ENCODE measurements at regions not wholly inside any gene's neighbourhood (a gene's known extent, or its start where the extent isn't known, plus 50 kb on each side); places are given as distances from the start of the nearest gene placed in this dataset.

GRCh38 chr12:68458866-68459265 lies 126.7 kb upstream of the MDM1 start:
- H3K27me3 Mint-ChIP-seq (ENCODE audit: insufficient read depth, unreplicated experiment) = no peaks in the 10 kb centered on the region
- ChIA-PET POLR2A (no interaction called here), CTCF (no interaction called here)
- no TSS peak for BruUV-seq (replicated peaks)
- no peak overlapping the region for H3K27ac Mint-ChIP-seq (ENCODE audit: low read depth, unreplicated experiment)
- intact Hi-C loops (cut with micrococcal nuclease) = no loop called here
- H3K9me3 Mint-ChIP-seq (ENCODE audit: unreplicated experiment) = no peaks in the 10 kb centered on the region
- H3K4me3 Mint-ChIP-seq (ENCODE audit: unreplicated experiment) = no peak overlapping the region
- no peaks in the 10 kb centered on the region for H3K4me1 Mint-ChIP-seq (ENCODE audit: insufficient read depth, unreplicated experiment)
- no peak for TF ChIP-seq CTCF (IDR thresholded peaks at IDR 0.05; ENCODE audit: unreplicated experiment)
- no peaks in the 10 kb centered on the region for H3K36me3 Mint-ChIP-seq (ENCODE audit: insufficient read depth, unreplicated experiment)
- DNase-seq (ENCODE audit: unreplicated experiment) = no peak

- intact Hi-C loops (cut with micrococcal nuclease) = no loop called here
- BruUV-seq (replicated peaks) = no TSS peak
- no peak for DNase-seq (ENCODE audit: unreplicated experiment)
- TF ChIP-seq CTCF (IDR thresholded peaks at IDR 0.05; ENCODE audit: unreplicated experiment) = no peak
- Mint-ChIP-seq H3K9me3 (ENCODE audit: unreplicated experiment) (no peaks in the 10 kb centered on the region), H3K4me3 (ENCODE audit: unreplicated experiment) (no peak overlapping the region), H3K4me1 (ENCODE audit: insufficient read depth, unreplicated experiment) (no peaks in the 10 kb centered on the region), H3K27me3 (ENCODE audit: insufficient read depth, unreplicated experiment) (no peaks in the 10 kb centered on the region), H3K27ac (ENCODE audit: low read depth, unreplicated experiment) (no peak overlapping the region), H3K36me3 (ENCODE audit: insufficient read depth, unreplicated experiment) (no peaks in the 10 kb centered on the region)
- POLR2A ChIA-PET = no interaction called here
- CTCF ChIA-PET = no interaction called here
Measured at GRCh38 chr12:68460236-68460635, 128.1 kb upstream of the MDM1 start.

- Mint-ChIP-seq H3K4me3 (ENCODE audit: unreplicated experiment) (no peak overlapping the region), H3K36me3 (ENCODE audit: insufficient read depth, unreplicated experiment) (no peaks in the 10 kb centered on the region), H3K4me1 (ENCODE audit: insufficient read depth, unreplicated experiment) (no peaks in the 10 kb centered on the region), H3K9me3 (ENCODE audit: unreplicated experiment) (no peaks in the 10 kb centered on the region), H3K27me3 (ENCODE audit: insufficient read depth, unreplicated experiment) (no peaks in the 10 kb centered on the region), H3K27ac (ENCODE audit: low read depth, unreplicated experiment) (no peak overlapping the region)
- no peak for TF ChIP-seq CTCF (IDR thresholded peaks at IDR 0.05; ENCODE audit: unreplicated experiment)
- POLR2A ChIA-PET = interaction anchor here (1.4 kb wide), 1 partner anchor 13 kb away, joined by 3 read pairs; no protein-coding TSS in a partner anchor
- intact Hi-C loops (cut with micrococcal nuclease) = no loop called here
- CTCF ChIA-PET = no interaction called here
- no peak for DNase-seq (ENCODE audit: unreplicated experiment)
- no TSS peak for BruUV-seq (replicated peaks)
Measured at GRCh38 chr12:68461645-68462044, 129.5 kb upstream of the MDM1 start.

GRCh38 chr12:68462803-68463202 lies 130.6 kb upstream of the MDM1 start:
- Mint-ChIP-seq H3K4me3 (ENCODE audit: unreplicated experiment) (no peak overlapping the region), H3K27me3 (ENCODE audit: insufficient read depth, unreplicated experiment) (no peaks in the 10 kb centered on the region), H3K27ac (ENCODE audit: low read depth, unreplicated experiment) (no peak overlapping the region), H3K4me1 (ENCODE audit: insufficient read depth, unreplicated experiment) (no peaks in the 10 kb centered on the region), H3K9me3 (ENCODE audit: unreplicated experiment) (no peaks in the 10 kb centered on the region), H3K36me3 (ENCODE audit: insufficient read depth, unreplicated experiment) (no peaks in the 10 kb centered on the region)
- intact Hi-C loops (cut with micrococcal nuclease) = no loop called here
- no TSS peak for BruUV-seq (replicated peaks)
- DNase-seq (ENCODE audit: unreplicated experiment) = no peak
- CTCF ChIA-PET = no interaction called here
- TF ChIP-seq CTCF (IDR thresholded peaks at IDR 0.05; ENCODE audit: unreplicated experiment) = no peak
- POLR2A ChIA-PET = interaction anchor here (0.6 to 0.7 kb wide), 2 partner anchors 27 to 147 kb away, joined by 3 read pairs; partner anchors contain the start of gene RAP1B

All from MCF 10A (cell line).